SJSA1 (cell line): ENCODE measurements at regions not wholly inside any gene's neighbourhood (a gene's known extent, or its start where the extent isn't known, plus 50 kb on each side); places are given as distances from the start of the nearest gene placed in this dataset.

ENCODE experiments used
- DNase-seq, 2 experiments: peaks; one replicate each; pipeline ENCODE4 v3.0.0-alpha.2; 2015 to 2020; ENCODE audit warnings: low spot score in 2 of 2, low read depth in 1 of 2
- H3K27ac ChIP-seq: fragments of 250-450 bp; sonication (Bioruptor Pico); 2 replicates; pipeline ENCODE4 v1.5.1; 2020; ENCODE audit warnings: mild to moderate bottlenecking, moderate library complexity
- H3K27me3 ChIP-seq: fragments of 250-450 bp; sonication (Bioruptor Pico); replicated peaks from 2 replicates; pipeline ENCODE4 v1.5.1; 2020; ENCODE audit warnings: mild to moderate bottlenecking, moderate library complexity
- H3K36me3 ChIP-seq: fragments of 250-450 bp; sonication (Bioruptor Pico); 2 replicates; pipeline ENCODE4 v1.5.1; 2020; ENCODE audit warnings: mild to moderate bottlenecking
- H3K4me1 ChIP-seq: fragments of 250-450 bp; sonication (Bioruptor Pico); replicated peaks from 2 replicates; pipeline ENCODE4 v1.6.1; 2021; ENCODE audit warnings: mild to moderate bottlenecking
- H3K4me3 ChIP-seq: fragments of 250-450 bp; sonication (Bioruptor Pico); 2 replicates; pipeline ENCODE4 v1.5.1; 2020; ENCODE audit warnings: mild to moderate bottlenecking
- H3K9me3 ChIP-seq: fragments of 250-450 bp; sonication (Bioruptor Pico); replicated peaks from 2 replicates; pipeline ENCODE4 v1.5.1; 2020; ENCODE audit warnings: mild to moderate bottlenecking

GRCh38 chr2:167697194-167697593, 550.2 kb downstream of the STK39 start:
- Histone ChIP-seq H3K4me3 (no peak overlapping the region), H3K27ac (no peak overlapping the region), H3K36me3 (no peaks in the 10 kb centered on the region), H3K9me3 (no peaks in the 10 kb centered on the region), H3K27me3 (no peaks in the 10 kb centered on the region), H3K4me1 (no peaks in the 10 kb centered on the region)
- no peak for DNase-seq

DNA sequence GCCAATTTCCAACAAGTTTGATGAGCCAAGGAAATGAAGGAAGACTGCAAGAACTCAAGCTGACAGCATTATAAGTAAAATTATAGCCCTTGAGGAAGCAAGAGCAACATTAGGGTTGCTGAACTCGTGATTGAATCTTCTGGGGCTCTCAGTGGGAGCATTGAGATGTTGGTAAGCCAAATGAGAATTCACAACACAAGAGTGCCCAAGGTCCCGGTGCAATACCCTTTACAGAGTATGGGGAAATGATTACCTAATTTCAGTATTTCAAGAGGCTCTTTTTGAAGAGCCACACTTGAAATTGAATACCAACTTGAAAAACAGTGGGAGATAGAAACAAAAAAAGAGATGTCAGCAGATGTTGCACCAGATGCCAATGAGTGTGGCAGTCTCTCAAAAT, 554.5 kb downstream of the STK39 start:
- Histone ChIP-seq H3K36me3 (no peaks in the 10 kb centered on the region), H3K4me1 (no peaks in the 10 kb centered on the region), H3K4me3 (no peak overlapping the region), H3K27ac (no peak overlapping the region), H3K9me3 (no peaks in the 10 kb centered on the region), H3K27me3 (no peaks in the 10 kb centered on the region)
- no peak for DNase-seq

- H3K27me3 ChIP-seq: no peaks in the 10 kb centered on the region
- no peaks in the 10 kb centered on the region for H3K9me3 ChIP-seq
- H3K36me3 ChIP-seq: no peaks in the 10 kb centered on the region
- no peaks in the 10 kb centered on the region for H3K4me1 ChIP-seq
- no peak overlapping the region for H3K27ac ChIP-seq
- no peak for DNase-seq
- no peak overlapping the region for H3K4me3 ChIP-seq
Observed at GRCh38 chr2:167692191-167692590, 555.2 kb downstream of the STK39 start.

DNA sequence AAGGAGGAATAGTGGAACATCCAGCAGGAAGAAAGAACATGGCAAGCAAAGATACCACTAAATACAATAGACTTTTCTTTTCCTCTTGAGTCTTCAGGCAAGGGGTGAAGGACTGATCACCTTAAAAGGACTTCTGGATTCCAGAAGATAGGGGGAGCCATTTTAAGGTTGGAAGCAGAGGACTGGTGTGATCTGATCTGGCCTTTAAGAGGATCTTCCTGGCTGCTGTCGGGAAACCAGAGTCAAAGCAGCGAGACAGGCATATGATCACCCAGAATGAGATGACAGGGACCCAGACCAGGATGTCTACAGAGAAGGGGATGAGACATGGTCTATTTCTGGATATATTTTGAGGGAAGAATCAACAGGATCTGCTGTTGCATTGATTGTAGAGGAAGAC, 558.0 kb downstream of the STK39 start:
- H3K36me3 ChIP-seq: no peaks in the 10 kb centered on the region
- no peak overlapping the region for H3K27ac ChIP-seq
- no peaks in the 10 kb centered on the region for H3K27me3 ChIP-seq
- H3K9me3 ChIP-seq: no peaks in the 10 kb centered on the region
- H3K4me3 ChIP-seq: no peak overlapping the region
- H3K4me1 ChIP-seq: no peaks in the 10 kb centered on the region
- peak in 1 of 2 experiments; percentile 2 for DNase-seq

DNA sequence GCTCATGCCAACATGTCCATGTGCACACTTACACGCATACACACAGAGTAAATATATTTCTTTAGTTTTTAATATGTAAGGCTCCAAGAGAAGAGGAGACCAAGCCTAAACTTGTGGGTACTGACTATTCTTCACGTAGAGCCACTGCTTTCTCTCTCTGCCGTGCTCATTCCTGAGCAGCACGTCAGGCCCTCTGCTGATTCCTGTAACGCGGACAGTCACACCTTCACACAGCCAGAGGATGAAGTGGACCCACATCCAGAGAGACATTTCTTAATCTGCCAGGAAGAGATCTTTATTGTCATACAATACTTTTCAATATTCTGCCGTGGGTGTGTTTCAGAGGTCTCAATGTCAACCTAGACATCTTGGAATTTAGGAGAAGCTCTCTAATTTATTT, 560.7 kb downstream of the STK39 start:
- Histone ChIP-seq H3K4me3 (no peak overlapping the region), H3K36me3 (no peaks in the 10 kb centered on the region), H3K27me3 (no peaks in the 10 kb centered on the region), H3K9me3 (no peaks in the 10 kb centered on the region), H3K27ac (no peak overlapping the region), H3K4me1 (no peaks in the 10 kb centered on the region)
- DNase-seq: no peak

GRCh38 chr2:167681234-167682015, 566.0 kb downstream of the STK39 start:
- Histone ChIP-seq H3K4me3 (no peak overlapping the region), H3K27me3 (no peaks in the 10 kb centered on the region), H3K4me1 (no peaks in the 10 kb centered on the region), H3K9me3 (no peaks in the 10 kb centered on the region), H3K27ac (no peak overlapping the region), H3K36me3 (no peaks in the 10 kb centered on the region)
- no peak for DNase-seq

GRCh38 chr2:167678158-167678557, 569.2 kb downstream of the STK39 start:
- Histone ChIP-seq H3K27me3 (no peaks in the 10 kb centered on the region), H3K4me3 (no peak overlapping the region), H3K4me1 (no peaks in the 10 kb centered on the region), H3K9me3 (no peaks in the 10 kb centered on the region), H3K36me3 (no peaks in the 10 kb centered on the region), H3K27ac (no peak overlapping the region)
- DNase-seq: no peak

GRCh38 chr2:167675906-167676305, 571.5 kb downstream of the STK39 start:
- no peaks in the 10 kb centered on the region for H3K4me1 ChIP-seq

GRCh38 chr2:167670588-167670987, 576.8 kb downstream of the STK39 start:
- Histone ChIP-seq H3K27me3 (no peaks in the 10 kb centered on the region), H3K9me3 (0 out of 2 replicates have a peak, but pooled peaks cover 4% of the 10 kb centered on the region), H3K27ac (no peak overlapping the region), H3K36me3 (no peaks in the 10 kb centered on the region), H3K4me1 (no peaks in the 10 kb centered on the region), H3K4me3 (no peak overlapping the region)
- DNase-seq: no peak

More at GRCh38 chr2:167675906-167676305, 571.5 kb downstream of the STK39 start:
- Histone ChIP-seq H3K27me3 (no peaks in the 10 kb centered on the region), H3K36me3 (no peaks in the 10 kb centered on the region), H3K27ac (no peak overlapping the region), H3K9me3 (0 out of 2 replicates have a peak, but pooled peaks cover 4% of the 10 kb centered on the region), H3K4me3 (no peak overlapping the region)
- no peak for DNase-seq

DNA sequence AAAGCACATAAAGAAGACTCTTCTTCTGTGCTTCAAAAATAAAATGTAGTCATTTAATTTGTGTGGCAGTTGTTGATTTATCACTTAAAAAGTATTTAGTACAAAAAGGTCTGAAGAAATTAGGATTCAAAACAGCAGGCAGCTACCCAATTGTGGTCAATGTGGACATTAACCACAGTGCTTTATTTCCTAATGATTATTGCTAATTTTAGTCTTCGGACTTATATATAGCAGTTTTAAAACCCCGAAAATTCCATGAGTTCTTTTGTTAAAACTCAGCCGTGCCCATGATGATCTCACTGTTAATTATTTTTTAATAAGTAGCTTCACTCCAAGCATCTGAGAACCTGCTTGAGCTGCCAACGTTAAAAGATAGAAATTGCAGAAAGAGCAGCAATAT, 594.3 kb downstream of the STK39 start:
- no peak for DNase-seq
- H3K27me3 ChIP-seq: no peaks in the 10 kb centered on the region
- H3K4me3 ChIP-seq: no peak overlapping the region
- H3K9me3 ChIP-seq: no peaks in the 10 kb centered on the region
- H3K27ac ChIP-seq: no peak overlapping the region
- H3K36me3 ChIP-seq: no peaks in the 10 kb centered on the region
- no peaks in the 10 kb centered on the region for H3K4me1 ChIP-seq

- Histone ChIP-seq H3K4me1 (no peaks in the 10 kb centered on the region), H3K27me3 (no peaks in the 10 kb centered on the region), H3K4me3 (no peak overlapping the region), H3K27ac (no peak overlapping the region), H3K36me3 (no peaks in the 10 kb centered on the region), H3K9me3 (no peaks in the 10 kb centered on the region)
- DNase-seq: no peak
Observed at GRCh38 chr2:167652401-167652800, 595.0 kb downstream of the STK39 start.

GRCh38 chr2:167651406-167652151, 595.8 kb downstream of the STK39 start:
- no peaks in the 10 kb centered on the region for H3K4me1 ChIP-seq
- no peak overlapping the region for H3K27ac ChIP-seq
- no peaks in the 10 kb centered on the region for H3K9me3 ChIP-seq
- H3K27me3 ChIP-seq: no peaks in the 10 kb centered on the region
- H3K4me3 ChIP-seq: no peak overlapping the region
- H3K36me3 ChIP-seq: no peaks in the 10 kb centered on the region
- no peak for DNase-seq

DNA sequence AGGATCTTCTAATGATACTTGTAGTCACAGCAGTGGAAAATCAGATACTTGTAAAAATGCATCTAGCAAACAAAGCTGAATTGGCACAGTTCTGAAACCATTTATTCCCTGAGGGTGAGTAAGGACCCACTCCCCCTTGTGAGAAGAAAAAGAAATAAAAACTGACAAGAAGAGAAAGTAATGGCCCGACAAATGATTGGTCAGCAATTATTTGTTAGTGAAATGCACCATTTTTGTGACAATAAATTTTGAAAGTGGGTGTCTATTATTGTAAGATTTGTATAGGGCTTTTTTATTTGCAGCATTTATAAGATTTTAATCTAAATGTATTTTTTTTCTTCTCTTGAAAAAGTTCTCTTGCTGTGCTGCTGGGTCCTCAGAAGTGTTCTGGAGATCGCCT, 600.8 kb downstream of the STK39 start:
- Histone ChIP-seq H3K27me3 (no peaks in the 10 kb centered on the region), H3K4me1 (no peaks in the 10 kb centered on the region), H3K4me3 (no peak overlapping the region), H3K36me3 (no peaks in the 10 kb centered on the region), H3K9me3 (no peaks in the 10 kb centered on the region), H3K27ac (no peak overlapping the region)
- no peak for DNase-seq

GRCh38 chr2:167640096-167640495, 607.3 kb downstream of the STK39 start:
- no peak overlapping the region for H3K4me3 ChIP-seq

More at GRCh38 chr2:167640096-167640495, 607.3 kb downstream of the STK39 start:
- Histone ChIP-seq H3K36me3 (no peaks in the 10 kb centered on the region), H3K27me3 (no peaks in the 10 kb centered on the region), H3K27ac (no peak overlapping the region), H3K4me1 (no peaks in the 10 kb centered on the region), H3K9me3 (no peaks in the 10 kb centered on the region)
- no peak for DNase-seq
